HEK293T (cell line): ENCODE measurements at regions not wholly inside any gene's neighbourhood (a gene's known extent, or its start where the extent isn't known, plus 50 kb on each side); places are given as distances from the start of the nearest gene placed in this dataset.

Source experiments
- BHLHE40 ChIP-seq: fragments of 450-650 bp; IDR thresholded peaks from 2 replicates; pipeline ENCODE4 v1.6.1; 2016; ENCODE audit warnings: mild to moderate bottlenecking, moderate library complexity, borderline replicate concordance
- ELF4 ChIP-seq: fragments of 450-650 bp; IDR thresholded peaks from 2 replicates; pipeline ENCODE4 v1.6.1; 2017; ENCODE audit warnings: antibody characterized with exemption
- FOXA1 ChIP-seq: fragments of 450-650 bp; IDR thresholded peaks from 2 replicates; pipeline ENCODE4 v1.6.1; 2016; ENCODE audit warnings: mild to moderate bottlenecking
- SP1 ChIP-seq: fragments of 450-650 bp; IDR thresholded peaks from 2 replicates; pipeline ENCODE4 v1.6.1; 2017
- TARDBP ChIP-seq: fragments of 450-650 bp; IDR thresholded peaks from 2 replicates; pipeline ENCODE4 v1.6.1; 2016

GRCh38 chr6:130671119-130671518 is 156.1 kb upstream of the SMLR1 start:
- TF ChIP-seq BHLHE40 (no peak), FOXA1 (no peak), ELF4 (no peak), SP1 (no peak), TARDBP (no peak)
